Endothelial cell of umbilical vein (primary cell): ENCODE measurements at regions not wholly inside any gene's neighbourhood (a gene's known extent, or its start where the extent isn't known, plus 50 kb on each side); places are given as distances from the start of the nearest gene placed in this dataset.

ENCODE experiments used
- BruUV-seq: library from RNA; stranded (reverse); fragments of 400-500 nt; replicated peaks from 2 replicates; lab custom pipeline; 2021; lab: Mats Ljungman, UMichigan
- CTCF ChIA-PET: fragments of 300-600, 350-600 bp; sonication (Branson Sonifier 250); formaldehyde crosslinking; loops from one replicate; lab custom pipeline; 2021; ENCODE audit warnings: antibody characterized with exemption, inconsistent platforms; lab: Charles Lee
- POLR2A ChIA-PET: fragments of 300-600, 350-600 bp; sonication (Branson Sonifier 250); formaldehyde crosslinking; loops from one replicate; lab custom pipeline; 2021; ENCODE audit warnings: antibody characterized with exemption, inconsistent platforms; lab: Charles Lee
- DNase-seq: peaks from one replicate; pipeline ENCODE4 v3.0.0-alpha.2; 2011; ENCODE audit warnings: low read depth, low spot score
- FAIRE-seq: peaks from 2 replicates; lab custom pipeline; 2011; peaks lifted over from hg19 to GRCh38; lab: Jason Lieb, UNC
- H2AFZ ChIP-seq: 2 replicates; pipeline ENCODE4 v1.6.0; 2012; ENCODE audit warnings: low read depth, low read length, control low read depth, inconsistent platforms
- H3K27ac ChIP-seq: 2 replicates; pipeline ENCODE4 v1.5.1; 2011; ENCODE audit warnings: low read depth, mild to moderate bottlenecking, control low read depth, low read length, moderate library complexity; ENCODE audit not compliant: insufficient read depth
- H3K27me3 ChIP-seq, 2 experiments: 2 replicates each; pipeline versions ENCODE4 v1.6.0 to v1.6.1; 2011; ENCODE audit warnings: low read length in 2 of 2, mixed read lengths in 1 of 2; ENCODE audit not compliant: control insufficient read depth in 2 of 2, insufficient read depth in 2 of 2
- H3K36me3 ChIP-seq, 2 experiments: 2 replicates in 1 of 2; 3 replicates in 1 of 2; pipeline ENCODE4 v1.5.1; 2011; ENCODE audit warnings: low read length in 2 of 2, mild to moderate bottlenecking in 1 of 2, moderate library complexity in 1 of 2; ENCODE audit not compliant: control insufficient read depth in 2 of 2, insufficient read depth in 2 of 2; ENCODE audit errors: extremely low read depth in 1 of 2
- H3K4me1 ChIP-seq: 3 replicates; pipeline ENCODE4 v1.5.1; 2011; ENCODE audit warnings: mild to moderate bottlenecking, low read length; ENCODE audit not compliant: control insufficient read depth, insufficient read depth; ENCODE audit errors: extremely low read depth
- H3K4me2 ChIP-seq: 2 replicates; pipeline ENCODE4 v1.6.1; 2011; ENCODE audit warnings: low read length, control low read depth, mixed read lengths; ENCODE audit not compliant: insufficient read depth
- H3K4me3 ChIP-seq, 3 experiments: fragments of 200-600 bp in 1 of 3; sonication (generic), shearing (Covaris generic) in 1 of 3; replicated peaks in 1 of 3; 2 replicates each; pipeline ENCODE4 v1.5.1; 2011 to 2016; ENCODE audit warnings: control low read depth in 3 of 3, low read length in 3 of 3, mild to moderate bottlenecking in 2 of 3, inconsistent platforms in 1 of 3, low read depth in 1 of 3, moderate library complexity in 1 of 3; ENCODE audit not compliant: insufficient read depth in 1 of 3
- H3K79me2 ChIP-seq: 2 replicates; pipeline ENCODE4 v1.6.0; 2012; ENCODE audit warnings: low read length, inconsistent platforms; ENCODE audit not compliant: control insufficient read depth, insufficient read depth
- H3K9ac ChIP-seq: replicated peaks from 2 replicates; pipeline ENCODE3; 2011; ENCODE audit warnings: low read length, control low read depth; ENCODE audit not compliant: insufficient read depth; ENCODE audit errors: extremely low read depth
- H3K9me1 ChIP-seq: replicated peaks from 3 replicates; pipeline ENCODE4 v1.6.0; 2011; ENCODE audit warnings: mild to moderate bottlenecking, low read length; ENCODE audit not compliant: control insufficient read depth, insufficient read depth; ENCODE audit errors: extremely low read depth
- H3K9me3 ChIP-seq: replicated peaks from 2 replicates; pipeline ENCODE4 v1.5.1; 2012; ENCODE audit warnings: low read length, inconsistent platforms; ENCODE audit not compliant: control insufficient read depth, insufficient read depth
- H4K20me1 ChIP-seq: replicated peaks from 2 replicates; pipeline ENCODE3; 2011; ENCODE audit warnings: mild to moderate bottlenecking, low read length; ENCODE audit not compliant: control insufficient read depth, insufficient read depth; ENCODE audit errors: extremely low read depth
- CTCF ChIP-seq, 2 donors: IDR thresholded peaks; 1 replicate in 1 of 2; 2 replicates in 1 of 2; pipeline ENCODE4 v1.5.1; 2011; ENCODE audit warnings: low read length in 2 of 2, mild to moderate bottlenecking in 2 of 2, moderate library complexity in 2 of 2, control low read depth in 1 of 2, inconsistent platforms in 1 of 2, low read depth in 1 of 2; ENCODE audit not compliant: insufficient read depth in 1 of 2; ENCODE audit errors: extremely low read depth in 1 of 2
- EZH2 ChIP-seq: IDR thresholded peaks from 2 replicates; pipeline ENCODE4 v1.6.1; 2012; ENCODE audit warnings: borderline replicate concordance, low read depth, mild to moderate bottlenecking, moderate library complexity, low read length, inconsistent platforms; ENCODE audit not compliant: severe bottlenecking
- FOS ChIP-seq: IDR thresholded peaks from 2 replicates; pipeline ENCODE4 v1.6.1; 2011; ENCODE audit warnings: mild to moderate bottlenecking, low read length, moderate library complexity, borderline replicate concordance; ENCODE audit not compliant: insufficient read depth
- GATA2 ChIP-seq: IDR thresholded peaks from 2 replicates; pipeline ENCODE4 v1.7.0; 2011; ENCODE audit warnings: low read depth, mild to moderate bottlenecking, moderate library complexity, mixed read lengths, low read length; ENCODE audit not compliant: insufficient read length, insufficient read depth
- JUN ChIP-seq: IDR thresholded peaks from 2 replicates; pipeline ENCODE4 v1.6.1; 2011; ENCODE audit warnings: borderline replicate concordance, low read depth; ENCODE audit not compliant: insufficient read length, insufficient read depth
- MYC ChIP-seq: IDR thresholded peaks from one replicate; pipeline ENCODE4 v1.6.1; 2011; ENCODE audit warnings: mild to moderate bottlenecking, low read depth, low read length
- POLR2A ChIP-seq: IDR thresholded peaks from 2 replicates; pipeline ENCODE4 v1.6.1; 2012; ENCODE audit warnings: low read depth, mild to moderate bottlenecking, control low read depth, low read length
- POLR2AphosphoS5 ChIP-seq: IDR thresholded peaks from 2 replicates; pipeline ENCODE4 v1.6.1; 2012; ENCODE audit warnings: low read depth, mild to moderate bottlenecking, control low read depth, low read length, moderate library complexity; ENCODE audit not compliant: insufficient read depth
- dilution Hi-C: fragments of 300-500 bp; cut with MboI; formaldehyde crosslinking; loops from one replicate; pipeline ENCODE4 v1.15.0; 2019; ENCODE audit warnings: low sequenced_read_pairs; ENCODE audit not compliant: extremely low pct_ligation_motif_present
- intact Hi-C: fragments of 100-400 bp; cut with micrococcal nuclease; formaldehyde crosslinking; loops from one replicate; pipeline ENCODE4 v1.10.0; 2022
- TF ChIP-seq, protein P1 (sequence below): IDR thresholded peaks from 2 replicates; pipeline ENCODE4 v1.6.1; 2011; ENCODE audit not compliant: insufficient read depth, insufficient read length

- intact Hi-C loops (no loop called here), dilution Hi-C loops (no loop called here)
- Histone ChIP-seq H3K9me1 (no peaks in the 10 kb centered on the region), H3K4me3 (no peak overlapping the region), H3K9me3 (no peaks in the 10 kb centered on the region), H3K4me2 (no peak overlapping the region), H3K9ac (no peak overlapping the region), H3K27ac (no peak overlapping the region), H3K36me3 (no peaks in the 10 kb centered on the region), H2AFZ (no peak overlapping the region), H4K20me1 (no peaks in the 10 kb centered on the region), H3K27me3 (no peaks in the 10 kb centered on the region), H3K79me2 (no peaks in the 10 kb centered on the region), H3K4me1 (no peaks in the 10 kb centered on the region)
- ChIA-PET CTCF (interaction anchor here (1.5 kb wide), 1 partner anchor 26 kb away, joined by 6 read pairs; no protein-coding TSS in a partner anchor), POLR2A (no interaction called here)
- BruUV-seq, result no TSS peak
- no peak for DNase-seq
- no peak for TF ChIP-seq EZH2
- no peak for TF ChIP-seq POLR2AphosphoS5
- TF ChIP-seq, protein P1, sequence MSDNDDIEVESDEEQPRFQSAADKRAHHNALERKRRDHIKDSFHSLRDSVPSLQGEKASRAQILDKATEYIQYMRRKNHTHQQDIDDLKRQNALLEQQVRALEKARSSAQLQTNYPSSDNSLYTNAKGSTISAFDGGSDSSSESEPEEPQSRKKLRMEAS, result no peak
- no peak for TF ChIP-seq MYC
- TF ChIP-seq CTCF (IDR thresholded peaks at IDR 0.05; ENCODE audit: extremely low read depth in 1 of 2, insufficient read depth in 1 of 2, low read depth in 1 of 2, low read length in 2 of 2), result no peak
- TF ChIP-seq FOS, result no peak
- no peak for TF ChIP-seq POLR2A
- TF ChIP-seq JUN, result no peak
- TF ChIP-seq GATA2, result no peak
- no peak for FAIRE-seq
Observed at GRCh38 chr9:93801581-93802284, 153.4 kb downstream of the BARX1 start.
